H1 (cell line): ENCODE measurements at regions not wholly inside any gene's neighbourhood (a gene's known extent, or its start where the extent isn't known, plus 50 kb on each side); places are given as distances from the start of the nearest gene placed in this dataset.
A peak's percentile ranks its signal among the peaks of the same experiment; 100 is the strongest.

Experiments
- CTCF ChIA-PET: fragments of 300-600 bp; sonication (Branson Sonifier 250); formaldehyde crosslinking; loops from one replicate; lab custom pipeline; 2021; ENCODE audit not compliant: partially characterized antibody; lab: Charles Lee
- POLR2A ChIA-PET: fragments of 300-600 bp; sonication (Branson Sonifier 250); formaldehyde crosslinking; loops from one replicate; lab custom pipeline; 2021; ENCODE audit warnings: inconsistent platforms; ENCODE audit not compliant: partially characterized antibody; lab: Charles Lee
- DNase-seq, 2 experiments: peaks; one replicate each; pipeline versions ENCODE4 v3.0.0 to v3.0.0-alpha.2; 2010 to 2022; ENCODE audit warnings: low spot score in 2 of 2, low read depth in 1 of 2, mixed read lengths in 1 of 2
- FAIRE-seq: peaks from 2 replicates; lab custom pipeline; 2011; peaks lifted over from hg19 to GRCh38; lab: Jason Lieb, UNC
- H2AFZ ChIP-seq: 2 replicates; pipeline ENCODE4 v1.8.1; 2012; ENCODE audit warnings: low read length, inconsistent platforms
- H2AK5ac ChIP-seq: 2 replicates; pipeline ENCODE4 v1.6.1; 2013; ENCODE audit warnings: low read depth, low read length
- H2BK120ac ChIP-seq: replicated peaks from 2 replicates; pipeline ENCODE3; 2013; ENCODE audit warnings: low read depth, low read length, inconsistent platforms
- H2BK12ac ChIP-seq: 2 replicates; pipeline ENCODE4 v1.6.1; 2013; ENCODE audit warnings: low read depth, low read length
- H2BK15ac ChIP-seq: 2 replicates; pipeline ENCODE4 v1.6.1; 2013; ENCODE audit warnings: low read length
- H2BK20ac ChIP-seq: 2 replicates; pipeline ENCODE4 v1.6.1; 2013; ENCODE audit warnings: low read length
- H2BK5ac ChIP-seq: 2 replicates; pipeline ENCODE4 v1.6.1; 2013; ENCODE audit warnings: low read depth, low read length
- H3K14ac ChIP-seq: 2 replicates; pipeline ENCODE4 v1.6.1; 2013; ENCODE audit warnings: inconsistent platforms; ENCODE audit not compliant: insufficient read length
- H3K18ac ChIP-seq: 2 replicates; pipeline ENCODE4 v1.6.1; 2013; ENCODE audit warnings: low read length; ENCODE audit errors: extremely low read depth
- H3K23ac ChIP-seq: 2 replicates; pipeline ENCODE4 v1.6.1; 2013; ENCODE audit warnings: inconsistent platforms; ENCODE audit not compliant: insufficient read length
- H3K23me2 ChIP-seq: 2 replicates; pipeline ENCODE4 v1.6.1; 2013; ENCODE audit warnings: low read depth, low read length
- H3K27ac ChIP-seq: 2 replicates; pipeline ENCODE4 v1.6.1; 2011; ENCODE audit warnings: low read depth, low read length, inconsistent platforms
- H3K27me3 ChIP-seq, 4 experiments: replicated peaks in 1 of 4; 1 replicate in 1 of 4; 2 replicates in 3 of 4; pipeline versions ENCODE4 v1.6.1 to v1.8.1; 2011 to 2013; ENCODE audit warnings: low read length in 3 of 4, mild to moderate bottlenecking in 3 of 4, inconsistent platforms in 2 of 4, mixed read lengths in 2 of 4, moderate library complexity in 1 of 4; ENCODE audit not compliant: control insufficient read depth in 3 of 4, insufficient read depth in 3 of 4; ENCODE audit errors: extremely low read depth in 1 of 4
- H3K36me3 ChIP-seq, 4 experiments: 2 replicates each; pipeline versions ENCODE4 v1.6.1 to v1.8.1; 2011 to 2013; ENCODE audit warnings: mild to moderate bottlenecking in 4 of 4, low read length in 3 of 4, moderate library complexity in 2 of 4, control low read depth in 1 of 4, inconsistent platforms in 1 of 4; ENCODE audit not compliant: insufficient read depth in 4 of 4, control insufficient read depth in 2 of 4
- H3K4ac ChIP-seq: replicated peaks from 2 replicates; pipeline ENCODE3; 2013; ENCODE audit warnings: low read length, low read depth, mixed read lengths, inconsistent platforms; ENCODE audit not compliant: insufficient read length
- H3K4me1 ChIP-seq, 4 experiments: replicated peaks in 1 of 4; 1 replicate in 1 of 4; 2 replicates in 3 of 4; pipeline versions ENCODE4 v1.6.1 to v1.8.1; 2011 to 2013; ENCODE audit warnings: low read length in 3 of 4, inconsistent platforms in 2 of 4, mixed read lengths in 1 of 4; ENCODE audit not compliant: insufficient read depth in 4 of 4, control insufficient read depth in 3 of 4
- H3K4me2 ChIP-seq, 2 experiments: 2 replicates each; pipeline versions ENCODE4 v1.6.1 to v1.8.1; 2011 to 2013; ENCODE audit warnings: low read depth in 2 of 2, low read length in 2 of 2, control low read depth in 1 of 2, inconsistent platforms in 1 of 2, mild to moderate bottlenecking in 1 of 2; ENCODE audit not compliant: insufficient read depth in 1 of 2
- H3K4me3 ChIP-seq, 4 experiments: fragments of 200-600, 300-600 bp in 1 of 4; sonication (generic), shearing (Covaris generic), sonication (Bioruptor Twin) in 1 of 4; 2 replicates each; pipeline versions ENCODE4 v1.5.1 to v1.8.1; 2011 to 2016; ENCODE audit warnings: low read length in 4 of 4, low read depth in 3 of 4, control low read depth in 2 of 4, inconsistent platforms in 2 of 4, mild to moderate bottlenecking in 2 of 4, mixed read lengths in 1 of 4, moderate library complexity in 1 of 4; ENCODE audit not compliant: insufficient read depth in 2 of 4; ENCODE audit errors: extremely low read depth in 1 of 4
- H3K56ac ChIP-seq: replicated peaks from 2 replicates; pipeline ENCODE3; 2013; ENCODE audit warnings: low read depth, mild to moderate bottlenecking, mixed read lengths, low read length, inconsistent platforms; ENCODE audit not compliant: insufficient read length
- H3K79me1 ChIP-seq: 2 replicates; pipeline ENCODE4 v1.6.1; 2013; ENCODE audit warnings: low read depth, low read length, control low read depth
- H3K79me2 ChIP-seq, 2 experiments: 2 replicates each; pipeline versions ENCODE4 v1.6.1 to v1.8.1; 2012 to 2013; ENCODE audit warnings: low read length in 2 of 2, mild to moderate bottlenecking in 2 of 2, inconsistent platforms in 1 of 2; ENCODE audit not compliant: insufficient read depth in 2 of 2, control insufficient read depth in 1 of 2
- H3K9ac ChIP-seq, 4 experiments: replicated peaks in 1 of 4; 1 replicate in 1 of 4; 2 replicates in 3 of 4; pipeline versions ENCODE4 v1.6.1 to v1.8.1; 2011 to 2013; ENCODE audit warnings: low read depth in 3 of 4, low read length in 3 of 4, control low read depth in 2 of 4, mild to moderate bottlenecking in 2 of 4, moderate library complexity in 2 of 4, inconsistent platforms in 1 of 4; ENCODE audit errors: extremely low read depth in 1 of 4
- H3K9me3 ChIP-seq, 2 experiments: 2 replicates each; pipeline versions ENCODE4 v1.6.1 to v1.8.1; 2012 to 2013; ENCODE audit warnings: mild to moderate bottlenecking in 2 of 2, moderate library complexity in 2 of 2, control low read depth in 1 of 2, inconsistent platforms in 1 of 2, low read depth in 1 of 2, low read length in 1 of 2, mixed read lengths in 1 of 2; ENCODE audit not compliant: insufficient read depth in 2 of 2
- H4K20me1 ChIP-seq, 2 experiments: replicated peaks in 1 of 2; 2 replicates each; pipeline versions ENCODE3 to v1.8.1; 2011 to 2013; ENCODE audit warnings: inconsistent platforms in 2 of 2, low read length in 2 of 2, mild to moderate bottlenecking in 1 of 2; ENCODE audit not compliant: insufficient read depth in 2 of 2, control insufficient read depth in 1 of 2
- H4K5ac ChIP-seq: 2 replicates; pipeline ENCODE4 v1.6.1; 2013; ENCODE audit warnings: low read length, low read depth, mixed read lengths, inconsistent platforms; ENCODE audit not compliant: insufficient read length
- H4K8ac ChIP-seq: 2 replicates; pipeline ENCODE4 v1.8.0; 2013; ENCODE audit warnings: mild to moderate bottlenecking, moderate library complexity, low read length, inconsistent platforms; ENCODE audit not compliant: insufficient read depth; ENCODE audit errors: extremely low read depth
- H4K91ac ChIP-seq: replicated peaks from 2 replicates; pipeline ENCODE3; 2013; ENCODE audit warnings: low read length, mixed read lengths, inconsistent platforms; ENCODE audit not compliant: insufficient read length
- CBX8 ChIP-seq: fragments of 300-800, 300-1000 bp; sonication (generic); IDR thresholded peaks from 2 replicates; pipeline ENCODE4 v1.7.1; 2016; ENCODE audit warnings: low read depth, low read length, borderline replicate concordance
- CEBPB ChIP-seq: IDR thresholded peaks from 2 replicates; pipeline ENCODE4 v1.6.1; 2012; ENCODE audit warnings: low read depth, low read length
- CHD2 ChIP-seq: IDR thresholded peaks from 2 replicates; pipeline ENCODE4 v1.6.1; 2012; ENCODE audit warnings: low read length, improper control_type of control experiment
- CREB1 ChIP-seq: IDR thresholded peaks from 2 replicates; pipeline ENCODE4 v1.6.1; 2012; ENCODE audit warnings: inconsistent platforms
- EP300 ChIP-seq, 2 experiments: IDR thresholded peaks; 1 replicate in 1 of 2; 2 replicates in 1 of 2; pipeline ENCODE4 v1.6.1; 2011 to 2012; ENCODE audit warnings: low read depth in 2 of 2, low read length in 2 of 2, mild to moderate bottlenecking in 2 of 2, borderline replicate concordance in 1 of 2, inconsistent platforms in 1 of 2, moderate library complexity in 1 of 2
- RFX5 ChIP-seq: IDR thresholded peaks from 2 replicates; pipeline ENCODE4 v1.6.1; 2011; ENCODE audit warnings: low read depth, low read length, improper control_type of control experiment, borderline replicate concordance
- SRF ChIP-seq: IDR thresholded peaks from 2 replicates; pipeline ENCODE4 v1.6.1; 2011; ENCODE audit warnings: mild to moderate bottlenecking, low read depth, low read length, moderate library complexity
- WGBS, 2 experiments: shearing (Covaris generic) in 1 of 2; methylation state at CpG; one replicate each; pipeline versions ENCODE4 v1.1.6 to v1.1.7; 2013 to 2015; ENCODE audit warnings: low lambda C conversion rate in 2 of 2, mixed read lengths in 2 of 2, inconsistent platforms in 1 of 2, low coverage in 1 of 2, missing lambda C conversion rate in 1 of 2; ENCODE audit not compliant: insufficient replicate concordance in 2 of 2, insufficient coverage in 1 of 2, insufficient read length in 1 of 2; ENCODE audit errors: extremely low coverage in 1 of 2, missing lambda C conversion rate in 1 of 2; 5-methylcytosine and 5-hydroxymethylcytosine counted together

- no peak for DNase-seq
- Histone ChIP-seq H3K4me3 (no peak overlapping the region), H2BK15ac (no peak overlapping the region), H4K8ac (no peak overlapping the region; the same call in 1 of the 2 replicates), H4K91ac (peak overlapping the region; percentile 36), H2BK5ac (no peak overlapping the region), H2BK12ac (no peak overlapping the region; the same call in 1 of the 2 replicates), H3K36me3 (no peaks in the 10 kb centered on the region), H3K27ac (no peak overlapping the region), H3K23me2 (0 out of 2 replicates have a peak, but pooled peaks cover 1% of the 10 kb centered on the region), H3K4ac (no peak overlapping the region), H3K27me3 (no peaks in the 10 kb centered on the region), H4K5ac (no peak overlapping the region), H3K79me2 (no peaks in the 10 kb centered on the region), H3K4me1 (peaks cover 0 to 5% (median 3%) of the 10 kb centered on the region in 4 experiments; a peak in 4 of 7 replicates), H2BK120ac (no peak overlapping the region), H3K56ac (no peak overlapping the region), H3K79me1 (no peaks in the 10 kb centered on the region), H3K23ac (no peak overlapping the region), H4K20me1 (no peaks in the 10 kb centered on the region), H3K9me3 (no peaks in the 10 kb centered on the region), H2BK20ac (peak overlapping the region; percentile 52; the same call in 1 of the 2 replicates), H3K4me2 (no peak overlapping the region), H2AFZ (0 out of 2 replicates have a peak overlapping the region, but pooled peaks have one; percentile 38), H3K9ac (no peak overlapping the region), H3K14ac (no peak overlapping the region), H2AK5ac (no peak overlapping the region), H3K18ac (0 out of 2 replicates have a peak overlapping the region, but pooled peaks have one; percentile 24)
- no peak for FAIRE-seq
- POLR2A ChIA-PET = no interaction called here
- TF ChIP-seq CREB1 (no peak), CHD2 (no peak), EP300 (IDR thresholded peaks at IDR 0.05; ENCODE audit: borderline replicate concordance in 1 of 2, low read depth in 2 of 2, low read length in 2 of 2) (no peak), CBX8 (no peak), SRF (no peak), CEBPB (no peak), RFX5 (no peak)
- WGBS, 2 experiments = 75% methylated on average over 9 of the region's 9 CpGs; no CpG with 5 or more reads in 1 of the 2 experiments
- CTCF ChIA-PET = interaction anchor here (0.5 to 2.4 kb wide), 11 partner anchors 11 to 671 kb away, joined by 3 to 8 read pairs (median 3); no protein-coding TSS in a partner anchor
These were observed 473.5 kb downstream of the PTPRU start for GRCh38 chr1:29709704-29710280.
